Brain microvascular endothelial cell (primary cell): ENCODE measurements at regions not wholly inside any gene's neighbourhood (a gene's known extent, or its start where the extent isn't known, plus 50 kb on each side); places are given as distances from the start of the nearest gene placed in this dataset.
A peak's percentile ranks its signal among the peaks of the same experiment; 100 is the strongest.

Experiments
- DNase-seq: peaks from one replicate; pipeline ENCODE4 v3.0.0-alpha.2; 2020
- H3K27ac ChIP-seq: fragments of 250-450 bp; sonication (Bioruptor Pico); 2 replicates; pipeline ENCODE4 v1.5.1; 2020; ENCODE audit warnings: mild to moderate bottlenecking, moderate library complexity
- H3K27me3 ChIP-seq: fragments of 250-450 bp; sonication (Bioruptor Pico); replicated peaks from 2 replicates; pipeline ENCODE4 v1.5.1; 2020; ENCODE audit warnings: mild to moderate bottlenecking
- H3K36me3 ChIP-seq: fragments of 250-450 bp; sonication (Bioruptor Pico); replicated peaks from 2 replicates; pipeline ENCODE4 v1.5.1; 2020; ENCODE audit warnings: mild to moderate bottlenecking
- H3K4me3 ChIP-seq: 2 replicates; pipeline ENCODE4 v1.5.1; 2011; ENCODE audit warnings: low read depth, mild to moderate bottlenecking, control low read depth, low read length, moderate library complexity
- CTCF ChIP-seq: IDR thresholded peaks from 2 replicates; pipeline ENCODE4 v1.5.1; 2011; ENCODE audit warnings: low read depth, mild to moderate bottlenecking, moderate library complexity, low read length, control low read depth, inconsistent platforms; ENCODE audit errors: missing control alignments
- in situ Hi-C: cut with HindIII; loops from 2 replicates; pipeline ENCODE4 v1.10.0; 2017; ENCODE audit warnings: low sequenced_read_pairs, low pct_ligation_motif_present

GRCh38 chr12:42683266-42683665 lies 93.7 kb upstream of the PRICKLE1 start:
- no peaks in the 10 kb centered on the region for H3K36me3 ChIP-seq
- TF ChIP-seq CTCF: no peak
- H3K27ac ChIP-seq: no peak overlapping the region
- H3K4me3 ChIP-seq: no peak overlapping the region
- no peaks in the 10 kb centered on the region for H3K27me3 ChIP-seq
- no peak for DNase-seq
- in situ Hi-C loops: no loop called here

GRCh38 chr12:42679466-42679865 lies 89.9 kb upstream of the PRICKLE1 start:
- H3K36me3 ChIP-seq: no peaks in the 10 kb centered on the region
- in situ Hi-C loops: no loop called here
- no peak for TF ChIP-seq CTCF
- H3K27me3 ChIP-seq: no peaks in the 10 kb centered on the region
- peak; percentile 31 for DNase-seq
- no peak overlapping the region for H3K27ac ChIP-seq
- no peak overlapping the region for H3K4me3 ChIP-seq

GRCh38 chr12:42677461-42677860 lies 87.9 kb upstream of the PRICKLE1 start:
- no peaks in the 10 kb centered on the region for H3K36me3 ChIP-seq
- TF ChIP-seq CTCF: no peak
- DNase-seq: no peak
- no peak overlapping the region for H3K4me3 ChIP-seq
- no peak overlapping the region for H3K27ac ChIP-seq
- in situ Hi-C loops: no loop called here
- no peaks in the 10 kb centered on the region for H3K27me3 ChIP-seq

GRCh38 chr12:42673535-42673934 lies 84.0 kb upstream of the PRICKLE1 start:
- DNase-seq: no peak
- no peak for TF ChIP-seq CTCF
- no peak overlapping the region for H3K4me3 ChIP-seq
- in situ Hi-C loops: no loop called here
- H3K36me3 ChIP-seq: no peaks in the 10 kb centered on the region
- no peaks in the 10 kb centered on the region for H3K27me3 ChIP-seq
- H3K27ac ChIP-seq: no peak overlapping the region

- Histone ChIP-seq H3K27me3 (no peaks in the 10 kb centered on the region), H3K27ac (no peak overlapping the region), H3K36me3 (no peaks in the 10 kb centered on the region), H3K4me3 (no peak overlapping the region)
- TF ChIP-seq CTCF: no peak
- no peak for DNase-seq
- in situ Hi-C loops: no loop called here
Observed at GRCh38 chr12:42670719-42671118, 81.2 kb upstream of the PRICKLE1 start.

- Histone ChIP-seq H3K27me3 (no peaks in the 10 kb centered on the region), H3K36me3 (no peaks in the 10 kb centered on the region), H3K4me3 (no peak overlapping the region), H3K27ac (no peak overlapping the region)
- no peak for TF ChIP-seq CTCF
- DNase-seq: no peak
- in situ Hi-C loops: no loop called here
Observed at GRCh38 chr12:42669553-42669952, 80.0 kb upstream of the PRICKLE1 start.
